HG03108 (cell line): ENCODE measurements at regions not wholly inside any gene's neighbourhood (a gene's known extent, or its start where the extent isn't known, plus 50 kb on each side); places are given as distances from the start of the nearest gene placed in this dataset.
"Not testable (repeated sequence)": the region's sequence is repeated elsewhere in the genome, so short reads cannot be mapped to it uniquely, and the experiment has no call there.

Experiments
- ATAC-seq: cut with Tn5 transposase; IDR thresholded peaks from one replicate; pipeline ENCODE4 v1.9.1; 2021; ENCODE audit warnings: moderate library complexity; ENCODE audit not compliant: unreplicated experiment

DNA sequence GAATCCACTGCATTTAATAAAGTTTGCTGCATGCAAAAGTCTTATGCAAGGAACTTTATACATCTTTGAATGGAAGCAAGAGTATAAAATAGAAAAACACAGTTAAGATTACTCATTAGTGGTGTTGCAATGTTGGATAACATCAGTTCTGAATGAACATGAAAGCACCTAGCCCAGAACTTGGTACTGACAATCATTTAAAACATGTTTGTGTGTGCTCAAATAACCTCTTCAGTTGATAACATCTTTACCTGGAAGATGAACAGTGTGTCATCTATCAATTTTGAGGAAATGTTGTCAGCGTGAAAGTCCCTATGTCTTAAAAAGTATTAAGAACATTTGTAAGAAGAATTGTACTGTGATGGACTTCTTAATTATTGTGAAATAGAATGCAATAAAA, 370.4 kb upstream of the GRAMD2B start:
- no peak for ATAC-seq

DNA sequence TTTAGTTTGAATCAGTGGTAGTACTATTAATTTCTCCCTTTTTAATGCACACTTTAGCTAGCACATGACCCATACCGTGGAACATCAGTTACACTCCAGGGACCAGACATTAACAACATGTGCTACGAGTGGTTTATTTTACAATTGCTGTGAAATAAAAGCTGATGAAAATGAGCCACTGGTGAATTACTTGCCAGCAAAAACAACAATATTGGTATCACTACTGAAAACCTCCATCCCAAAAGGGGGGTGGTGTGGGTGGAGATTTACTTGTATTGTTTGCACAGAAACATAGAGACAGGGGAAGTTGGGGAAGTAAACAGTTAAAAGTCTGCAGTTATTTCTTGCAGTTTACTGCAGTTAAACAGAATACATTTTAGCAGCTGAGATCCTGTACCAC, 369.6 kb upstream of the GRAMD2B start:
- ATAC-seq: no peak

DNA sequence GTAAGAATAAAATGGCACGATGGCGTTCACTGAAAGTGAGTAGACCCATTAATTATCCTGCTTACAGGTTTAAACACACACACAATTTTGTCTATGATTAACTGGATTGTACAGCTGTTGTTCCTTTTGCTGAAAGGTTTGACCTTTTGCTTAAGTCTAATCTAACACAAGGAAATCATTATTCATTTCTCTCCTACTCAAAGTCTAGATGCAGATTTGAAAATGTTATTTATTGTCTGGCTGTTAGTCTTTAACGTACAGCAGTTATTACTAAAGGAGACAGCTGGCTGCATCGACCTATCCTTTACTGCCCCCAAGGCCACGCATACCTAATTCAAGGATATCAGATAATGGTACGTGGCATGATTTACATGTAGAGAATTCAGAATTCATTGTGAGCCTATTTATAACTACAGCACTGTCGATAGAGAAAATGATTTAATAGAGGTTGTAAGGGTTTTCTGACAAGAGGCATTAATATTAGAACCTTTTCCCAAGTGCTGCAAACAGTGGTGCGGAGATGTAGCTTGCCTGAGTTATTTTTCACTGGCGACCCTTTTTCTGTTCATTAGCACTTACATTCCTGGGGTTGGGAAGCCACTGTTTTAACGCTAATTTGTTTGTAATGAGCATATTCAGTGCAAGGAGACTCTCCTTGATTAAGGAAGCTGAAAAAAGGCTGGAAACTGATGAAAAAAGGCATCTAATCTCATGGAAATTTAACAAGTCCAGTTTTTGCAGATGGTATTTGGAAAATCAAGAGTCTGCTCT, 368.4 kb upstream of the GRAMD2B start:
- ATAC-seq: no peak

DNA sequence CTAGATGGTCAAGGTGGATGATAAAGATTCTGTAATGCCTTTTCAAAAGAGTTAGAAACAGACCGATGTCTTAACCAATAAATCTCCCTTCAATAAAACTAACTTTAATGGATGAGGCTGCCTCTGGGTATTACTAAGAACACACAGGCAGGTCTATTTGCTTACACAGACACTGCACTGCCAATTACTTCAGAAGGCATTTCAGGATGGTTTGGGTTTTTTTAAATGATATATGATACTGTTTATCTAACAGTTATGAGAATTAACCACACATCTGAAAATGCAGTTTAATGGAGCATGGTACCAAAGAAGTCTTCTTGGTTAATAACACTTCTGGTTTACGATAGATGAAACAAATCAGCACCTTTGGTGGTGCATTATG, 367.9 kb upstream of the GRAMD2B start:
- no peak for ATAC-seq

DNA sequence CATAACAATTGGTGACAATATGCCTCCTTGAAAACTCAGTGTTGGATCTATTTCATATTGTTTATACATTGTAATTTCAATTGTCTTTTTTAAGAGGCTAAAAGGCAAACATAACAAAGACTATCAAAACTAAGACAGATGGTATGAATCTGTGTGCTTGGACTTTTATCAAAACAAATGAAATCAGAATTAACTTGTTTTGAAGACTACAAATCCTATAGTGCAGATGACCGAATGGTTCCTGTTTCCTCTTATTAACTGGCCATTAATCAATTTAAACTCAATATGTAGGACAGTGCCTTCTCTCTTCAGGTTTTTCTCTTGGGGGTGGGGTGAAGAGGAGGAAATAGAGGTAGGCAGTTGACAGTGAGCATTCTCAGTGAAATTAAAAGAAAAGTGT, 366.9 kb upstream of the GRAMD2B start:
- ATAC-seq: no peak

DNA sequence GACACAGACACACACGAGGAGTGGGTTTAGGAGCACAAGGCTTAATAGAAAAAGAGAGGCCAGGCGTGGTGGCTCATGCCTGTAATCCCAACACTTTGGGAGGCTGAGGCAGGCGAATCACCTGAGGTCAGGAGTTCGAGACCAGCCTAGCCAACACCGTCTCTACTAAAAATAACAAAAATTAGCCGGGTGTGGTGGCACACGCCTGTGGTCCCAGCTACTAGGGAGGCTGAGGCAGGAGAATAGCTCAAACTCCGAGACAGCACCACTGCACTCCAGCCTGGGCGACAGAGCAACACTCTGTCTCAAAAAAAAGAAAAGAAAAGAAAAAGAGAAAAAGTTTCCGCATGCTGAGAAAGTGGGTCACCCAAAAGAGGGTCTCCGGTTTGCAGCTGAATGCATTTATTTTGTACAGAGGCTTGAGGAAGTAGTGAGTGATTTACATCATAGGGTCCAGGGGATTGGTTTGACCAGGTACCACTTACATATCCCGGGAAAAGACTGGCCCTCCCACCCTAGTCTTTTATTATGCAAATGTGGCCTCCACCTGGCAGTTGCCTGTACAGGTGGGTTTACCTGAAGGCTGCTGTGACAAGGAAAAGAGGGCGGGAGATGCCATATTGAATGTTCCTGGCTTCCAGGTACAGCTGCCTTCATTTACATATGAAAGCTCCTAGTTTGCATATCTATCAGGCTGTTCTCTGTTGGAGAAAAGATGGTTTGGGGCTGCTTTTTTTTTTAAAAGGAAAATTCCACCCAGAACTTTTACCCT, 366.2 kb upstream of the GRAMD2B start:
- ATAC-seq: no peak

DNA sequence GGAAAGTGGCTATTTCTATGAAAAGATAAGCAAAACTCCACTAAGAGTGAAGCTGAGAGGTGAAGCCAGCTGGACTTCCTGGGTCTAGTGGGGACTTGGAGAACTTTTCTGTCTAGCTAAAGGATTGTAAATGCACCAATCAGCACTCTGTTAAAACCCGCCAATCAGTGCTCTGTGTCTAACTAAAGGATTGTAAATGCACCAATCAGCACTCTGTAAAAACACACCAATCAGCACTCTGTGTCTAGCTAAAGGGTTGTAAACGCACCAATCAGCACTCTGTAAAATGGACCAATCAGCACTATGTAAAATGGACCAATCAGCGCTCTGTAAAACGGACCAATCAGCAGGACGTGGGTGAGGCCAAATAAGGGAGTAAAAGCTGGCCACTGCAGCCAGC, 364.8 kb upstream of the GRAMD2B start:
- not testable (repeated sequence) for ATAC-seq

DNA sequence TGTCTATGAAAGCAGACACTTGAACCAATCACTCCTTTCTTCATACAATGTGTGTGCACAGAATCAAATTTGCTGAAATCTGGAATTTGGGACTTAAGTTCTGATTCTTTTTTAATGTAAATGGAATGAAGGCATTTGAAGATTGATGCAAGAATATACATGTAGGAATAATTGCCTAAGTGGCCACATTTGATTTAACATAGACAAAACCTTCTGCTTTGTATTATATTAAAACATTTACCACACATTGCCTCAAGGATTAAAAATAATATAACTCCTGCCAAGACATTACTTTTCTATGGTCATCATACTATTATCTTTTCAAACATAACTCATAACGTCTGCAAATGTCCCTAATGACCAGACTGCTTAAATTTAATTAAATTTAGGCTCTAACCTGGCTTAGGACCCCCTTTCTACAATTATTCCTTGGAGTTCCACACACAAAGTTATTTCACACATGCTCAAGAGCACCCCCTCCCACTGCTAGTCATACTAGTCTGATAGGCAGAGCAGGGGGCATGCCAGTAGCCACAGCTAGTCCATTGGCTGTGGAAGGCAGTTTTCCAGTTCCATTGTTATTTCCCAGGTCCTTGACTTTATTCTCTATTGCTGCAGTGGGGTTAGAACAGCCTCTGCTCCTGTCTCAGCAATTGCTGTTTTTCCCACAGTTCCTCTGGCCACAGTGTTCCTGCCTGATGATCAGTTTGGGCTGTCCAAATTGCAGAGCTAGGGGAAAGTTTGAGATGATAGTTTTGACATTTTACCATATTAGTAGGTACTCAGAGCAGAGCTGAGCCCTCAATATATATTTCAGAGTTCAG, 360.6 kb upstream of the GRAMD2B start:
- no peak for ATAC-seq

DNA sequence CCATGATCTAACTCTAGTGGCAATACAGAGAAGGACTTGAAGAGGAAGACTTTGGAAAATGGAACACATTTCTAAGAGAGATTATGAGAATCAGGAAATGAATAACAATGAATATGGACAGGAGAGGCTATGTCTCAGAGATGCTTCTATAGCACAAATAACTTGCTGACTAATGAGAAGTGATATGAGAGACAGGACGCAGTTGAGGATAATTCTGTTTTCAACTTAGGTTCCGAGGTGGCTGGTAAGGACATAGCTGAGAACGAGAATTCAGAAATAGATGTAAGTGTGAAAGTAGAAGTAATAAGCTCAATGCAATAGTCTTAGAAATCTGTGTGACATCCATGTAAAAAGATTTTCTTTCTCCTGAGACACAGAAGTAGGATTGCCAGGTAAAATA, 358.1 kb upstream of the GRAMD2B start:
- ATAC-seq: no peak

DNA sequence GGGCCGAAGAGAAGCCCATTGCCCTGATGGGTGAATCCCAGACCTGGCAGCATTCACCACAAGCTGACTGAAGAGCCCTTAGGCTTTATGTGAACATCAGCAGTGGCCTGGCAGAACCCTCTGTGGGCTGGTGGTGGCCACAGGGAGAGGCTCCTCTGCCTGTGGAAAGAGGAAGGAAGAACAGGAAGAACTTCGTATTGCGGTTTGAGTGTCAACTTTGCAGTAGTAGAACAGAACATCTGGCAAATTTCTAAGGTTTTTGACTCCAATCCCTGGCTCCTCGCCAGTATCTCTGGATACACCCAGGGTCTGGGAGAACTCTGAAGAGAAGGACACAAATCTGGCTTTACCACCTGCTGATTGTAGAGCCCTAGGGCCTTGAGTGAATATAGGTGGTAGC, 356.4 kb upstream of the GRAMD2B start:
- ATAC-seq: no peak

DNA sequence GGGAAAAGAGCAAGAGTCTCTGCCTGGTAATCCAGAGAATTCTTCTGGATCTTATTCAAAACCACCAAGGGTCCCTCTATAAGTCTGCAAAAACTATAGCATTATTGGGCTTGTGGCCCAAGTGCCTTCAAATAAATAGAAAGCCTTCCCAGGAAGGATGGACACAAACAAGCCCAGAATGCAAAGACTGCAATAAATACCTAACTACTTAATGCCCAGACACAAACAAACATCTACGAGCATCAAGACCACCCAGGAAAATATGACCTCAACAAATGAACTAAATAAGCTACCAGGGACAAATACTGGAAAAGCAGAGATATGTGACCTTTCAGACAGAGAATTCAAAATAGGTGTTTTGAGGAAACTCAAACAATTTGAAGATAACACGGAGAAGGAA, 355.8 kb upstream of the GRAMD2B start:
- ATAC-seq: no peak

DNA sequence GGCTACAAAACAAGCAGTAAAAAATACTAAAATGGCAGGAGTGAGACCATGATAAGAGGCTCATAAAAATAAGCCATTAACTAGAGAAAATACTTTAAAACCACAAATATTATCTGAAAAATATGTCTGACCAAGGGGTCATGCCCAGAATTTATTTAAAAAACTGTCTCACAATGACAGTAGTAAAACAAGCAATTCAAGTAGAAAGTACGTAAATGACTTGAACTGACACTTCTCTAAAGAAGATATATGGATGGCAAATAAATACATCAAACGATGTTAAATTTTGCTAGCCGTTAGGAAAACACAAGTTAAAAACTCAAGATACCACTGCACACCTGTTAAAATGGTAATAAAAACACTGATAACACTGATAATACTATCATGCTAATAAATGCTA, 353.9 kb upstream of the GRAMD2B start:
- no peak for ATAC-seq

DNA sequence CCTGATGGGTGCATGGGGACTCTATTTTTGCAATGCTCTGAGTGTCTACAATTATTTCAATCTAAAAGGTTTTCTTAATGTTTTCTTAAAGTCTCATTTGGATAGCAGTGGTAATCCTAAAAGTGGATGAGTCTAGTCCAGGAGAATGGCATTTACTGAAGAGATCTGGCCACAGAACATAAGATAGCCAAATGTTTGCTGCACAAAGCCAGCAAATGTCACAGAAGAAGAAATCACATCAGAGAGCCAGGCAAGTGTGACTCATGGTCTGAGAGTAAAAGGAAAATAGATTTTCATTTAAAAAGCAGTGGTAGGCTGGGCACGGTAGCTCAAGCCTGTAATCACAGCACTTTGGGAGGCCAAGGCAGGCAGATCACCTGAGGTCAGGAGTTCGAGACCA, 352.7 kb upstream of the GRAMD2B start:
- ATAC-seq: no peak

DNA sequence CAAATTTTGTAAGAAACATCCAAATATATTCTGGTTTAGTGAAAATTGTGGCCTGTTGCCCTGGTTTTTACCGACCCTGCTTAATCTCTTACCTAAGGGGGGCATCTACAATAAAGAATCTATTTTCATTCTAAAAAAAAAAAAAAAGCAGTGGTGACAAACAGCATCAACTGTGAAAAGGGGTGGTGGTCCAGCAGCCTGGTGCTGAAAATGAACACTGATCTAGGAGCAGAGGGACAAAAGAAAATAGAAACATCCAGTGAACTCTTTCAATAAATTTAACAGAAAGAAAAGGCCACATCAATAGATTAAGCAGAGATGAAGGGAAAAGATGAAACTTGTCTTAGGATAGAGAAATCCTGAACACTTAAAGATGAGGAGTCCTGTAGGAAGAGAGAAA, 348.7 kb upstream of the GRAMD2B start:
- no peak for ATAC-seq

DNA sequence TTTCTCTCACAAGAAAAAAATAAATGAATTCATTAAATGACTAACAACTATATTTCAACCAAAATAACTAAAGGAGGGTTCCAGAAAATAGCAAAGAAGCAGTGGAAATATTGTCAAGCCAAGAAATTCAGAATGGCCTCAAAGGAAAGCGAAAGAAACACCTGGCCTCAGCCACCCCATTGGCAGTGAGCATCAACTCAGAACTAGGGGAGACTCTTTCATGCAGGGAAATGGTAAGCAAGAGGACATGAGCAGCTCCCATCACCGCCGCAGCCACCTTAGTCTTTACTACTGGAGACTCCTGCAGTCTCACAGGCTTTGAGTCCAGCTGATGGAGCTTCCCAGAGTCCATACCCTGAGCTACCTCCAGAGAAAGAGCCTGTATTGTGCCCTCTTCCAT, 343.9 kb upstream of the GRAMD2B start:
- no peak for ATAC-seq

DNA sequence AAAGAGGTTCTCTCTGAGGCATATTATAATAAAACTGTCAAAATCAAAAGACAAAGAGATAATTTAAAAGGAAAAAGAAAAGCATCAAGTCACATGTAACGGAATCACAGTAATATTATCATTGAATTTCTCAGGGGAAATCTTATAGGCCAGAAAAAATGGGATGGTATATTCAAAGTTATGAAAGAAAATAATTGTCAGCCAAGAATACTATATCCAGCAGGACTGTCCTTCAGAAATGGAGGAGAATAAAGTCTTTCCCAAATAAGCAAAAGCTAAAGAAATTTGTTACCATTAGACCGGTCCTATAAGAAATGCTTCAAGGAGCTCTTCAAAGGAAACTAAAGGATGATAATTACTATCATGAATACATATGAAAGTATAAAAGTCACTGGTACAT, 342.0 kb upstream of the GRAMD2B start:
- ATAC-seq: no peak

DNA sequence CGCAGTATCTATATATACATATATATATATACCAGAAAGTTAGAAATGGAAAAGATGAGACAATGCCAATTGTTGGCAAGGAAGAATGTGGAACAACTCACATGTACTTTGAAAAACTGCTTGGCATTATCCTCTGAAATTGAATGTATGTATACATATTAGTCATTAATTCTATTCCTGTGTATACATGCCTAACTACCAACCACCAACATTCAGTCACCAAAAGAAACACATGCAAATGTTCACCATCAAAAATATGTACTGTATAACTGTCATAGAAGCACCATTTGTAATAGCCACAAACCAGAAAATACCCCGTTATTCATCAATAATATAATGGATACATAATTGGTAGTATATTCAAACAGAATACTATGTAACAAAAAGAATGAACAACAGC, 330.2 kb upstream of the GRAMD2B start:
- no peak for ATAC-seq

DNA sequence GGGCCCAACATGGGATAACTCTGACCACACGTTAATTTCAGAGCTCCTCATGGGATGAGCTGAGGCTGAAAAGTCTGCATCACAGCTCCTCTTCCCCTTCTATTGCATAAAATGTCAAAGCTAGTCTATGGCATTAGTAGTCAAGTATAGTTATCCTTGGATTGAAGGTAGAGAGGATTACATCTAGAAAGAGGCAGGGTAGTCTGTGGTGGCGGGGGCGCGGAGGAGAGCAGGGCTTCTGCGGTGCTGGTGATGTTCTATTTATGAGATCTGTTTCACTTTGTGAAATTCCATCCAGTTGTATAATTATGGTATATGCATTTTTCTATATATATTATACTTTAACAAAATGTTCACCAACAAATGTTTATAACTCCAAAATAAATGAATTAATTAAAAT, 329.5 kb upstream of the GRAMD2B start:
- ATAC-seq: no peak

DNA sequence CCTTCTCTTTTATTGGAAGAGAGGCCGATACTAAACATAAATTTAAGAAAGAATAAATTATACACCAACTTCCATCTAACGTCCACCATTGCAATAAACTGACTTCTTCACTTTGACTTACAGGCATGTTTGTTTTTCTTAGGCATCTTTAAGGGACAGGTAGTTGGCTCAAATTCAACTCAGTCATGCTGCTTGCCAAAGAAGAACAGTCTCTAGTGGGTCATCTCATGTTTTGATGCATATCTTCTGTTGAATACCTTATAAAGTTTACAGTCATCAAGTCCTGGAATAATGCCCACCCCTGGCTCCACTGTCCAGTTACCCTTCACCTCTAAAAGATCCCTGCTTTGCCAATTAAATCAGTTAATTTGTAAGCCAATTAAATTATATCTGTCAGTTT, 328.2 kb upstream of the GRAMD2B start:
- no peak for ATAC-seq

DNA sequence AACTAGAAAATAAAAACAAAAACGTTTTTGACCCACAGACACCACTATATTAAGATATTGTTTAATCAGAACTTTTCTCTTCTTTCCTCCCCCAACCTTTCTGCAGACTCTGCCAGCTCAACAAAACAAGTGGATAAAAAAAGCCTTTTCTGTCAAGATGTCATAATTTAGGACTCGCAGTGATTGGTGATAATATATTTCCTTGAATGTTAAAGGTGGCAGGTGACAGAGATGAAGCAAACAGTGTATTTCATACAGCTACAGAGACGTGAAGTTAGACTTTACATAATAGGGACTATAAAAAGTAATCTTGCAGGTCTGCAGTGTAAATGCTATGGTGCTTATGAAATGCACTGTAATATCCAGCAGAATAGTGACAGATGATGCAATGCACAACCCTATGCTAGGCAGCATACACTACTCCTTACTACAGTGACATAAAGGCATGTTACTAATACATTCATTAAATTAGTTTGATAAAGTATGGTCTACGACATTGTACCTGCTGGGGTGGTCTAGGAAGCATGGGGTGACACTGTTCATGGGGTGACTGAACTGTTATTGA, 326.7 kb upstream of the GRAMD2B start:
- ATAC-seq: no peak

DNA sequence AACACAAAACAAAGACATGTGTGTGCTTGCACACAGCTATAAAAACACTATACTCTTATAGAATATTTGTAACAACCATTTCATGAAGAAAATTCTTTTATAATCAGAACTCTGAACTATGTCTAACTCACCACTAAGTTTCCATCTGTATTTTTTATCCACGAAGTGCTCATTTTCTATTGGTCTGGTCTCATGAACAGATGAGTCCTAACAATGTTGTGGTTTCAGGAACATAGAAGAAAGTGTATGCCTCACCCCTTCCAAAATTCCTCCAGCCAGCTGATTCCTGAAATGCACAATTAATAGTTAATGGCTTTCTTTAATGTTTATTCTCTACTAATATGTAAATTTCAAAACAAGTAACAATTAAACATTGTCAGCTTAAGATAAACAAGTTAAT, 325.3 kb upstream of the GRAMD2B start:
- ATAC-seq: no peak
